ENCODE measurements at regions not wholly inside any gene's neighbourhood (a gene's known extent, or its start where the extent isn't known, plus 50 kb on each side); places are given as distances from the start of the nearest gene placed in this dataset.

- TF ChIP-seq POLR2AphosphoS5 (IDR thresholded peaks at IDR 0.05; ENCODE audit: low read depth) (no peak), CTCF (conservative IDR thresholded peaks at IDR 0.05; ENCODE audit: low read depth in 2 of 2) (no peak), EZH2 (IDR thresholded peaks at IDR 0.05; ENCODE audit: low read depth, unreplicated experiment) (no peak), EZH2phosphoT487 (IDR thresholded peaks at IDR 0.05; ENCODE audit: unreplicated experiment) (no peak), CREB1 (CRISPR knock-in tag; IDR thresholded peaks at IDR 0.05; ENCODE audit: low read depth) (no peak)
Measured at GRCh38 chr7:49273897-49274296, 349.6 kb downstream of the CDC14C start.

Data from GM23338 (cell line).